IMR-90 (cell line): ENCODE measurements at regions not wholly inside any gene's neighbourhood (a gene's known extent, or its start where the extent isn't known, plus 50 kb on each side); places are given as distances from the start of the nearest gene placed in this dataset.
"Not testable (repeated sequence)": the region's sequence is repeated elsewhere in the genome, so short reads cannot be mapped to it uniquely, and the experiment has no call there.

ENCODE experiments used
- ATAC-seq: fragments of 200-7000 bp; cut with Tn5 transposase; 2 replicates; pipeline ENCODE4 v1.9.1; 2020; ENCODE audit warnings: low read depth, mild to moderate bottlenecking, moderate library complexity
- BruUV-seq: library from RNA; stranded (reverse); fragments of 400-500 nt; replicated peaks from 2 replicates; lab custom pipeline; 2021; lab: Mats Ljungman, UMichigan
- CTCF ChIA-PET: fragments of 300-600 bp; formaldehyde crosslinking; extraction: SDS; loops from one replicate; lab custom pipeline; 2021; ENCODE audit warnings: antibody characterized with exemption; lab: Yijun Ruan, JAX
- POLR2A ChIA-PET: fragments of 300-600 bp; sonication (Branson Sonifier 250); formaldehyde crosslinking; loops from one replicate; lab custom pipeline; 2022; ENCODE audit warnings: antibody characterized with exemption; ENCODE audit not compliant: unreplicated experiment; lab: Charles Lee
- DNase-seq: peaks from one replicate; pipeline ENCODE4 v3.0.0; 2013
- H2AFZ ChIP-seq: replicated peaks from 2 replicates; pipeline ENCODE3; 2013; ENCODE audit warnings: low read length, mild to moderate bottlenecking; ENCODE audit not compliant: poor library complexity
- H2AK5ac ChIP-seq: 2 replicates; pipeline ENCODE4 v1.6.1; 2013; ENCODE audit warnings: low read depth, low read length, inconsistent platforms
- H2AK9ac ChIP-seq: replicated peaks from 2 replicates; pipeline ENCODE3; 2013; ENCODE audit warnings: mild to moderate bottlenecking, low read depth, low read length, moderate library complexity; ENCODE audit not compliant: poor library complexity
- H2BK120ac ChIP-seq: 2 replicates; pipeline ENCODE4 v1.6.1; 2013; ENCODE audit warnings: low read depth, low read length, inconsistent platforms
- H2BK15ac ChIP-seq: 3 replicates; pipeline ENCODE4 v1.6.1; 2013; ENCODE audit warnings: low read depth, low read length, inconsistent platforms
- H2BK20ac ChIP-seq: 2 replicates; pipeline ENCODE4 v1.6.1; 2013; ENCODE audit warnings: low read depth, mild to moderate bottlenecking, inconsistent platforms, low read length, moderate library complexity
- H2BK5ac ChIP-seq: 2 replicates; pipeline ENCODE4 v1.6.1; 2013; ENCODE audit warnings: mild to moderate bottlenecking, low read depth, low read length, inconsistent platforms; ENCODE audit not compliant: poor library complexity, severe bottlenecking
- H3K14ac ChIP-seq: replicated peaks from 2 replicates; pipeline ENCODE4 v1.6.1; 2013; ENCODE audit warnings: low read depth, low read length, inconsistent platforms
- H3K18ac ChIP-seq: 2 replicates; pipeline ENCODE4 v1.6.1; 2013; ENCODE audit warnings: low read depth, low read length, control low read depth
- H3K23ac ChIP-seq: 2 replicates; pipeline ENCODE4 v1.6.1; 2013; ENCODE audit warnings: low read depth, low read length, inconsistent platforms
- H3K27ac ChIP-seq: 2 replicates; pipeline ENCODE4 v1.5.1; 2013; ENCODE audit warnings: mild to moderate bottlenecking, control low read depth, low read length; ENCODE audit not compliant: insufficient read depth
- H3K27me3 ChIP-seq: 2 replicates; pipeline ENCODE4 v1.6.1; 2013; ENCODE audit warnings: low read length; ENCODE audit not compliant: control insufficient read depth, insufficient read depth
- H3K36me3 ChIP-seq: 2 replicates; pipeline ENCODE4 v1.6.1; 2013; ENCODE audit warnings: low read length, mixed read lengths; ENCODE audit not compliant: control insufficient read depth, insufficient read depth
- H3K4ac ChIP-seq: 2 replicates; pipeline ENCODE4 v1.6.1; 2013; ENCODE audit warnings: low read depth, low read length, inconsistent platforms
- H3K4me1 ChIP-seq: 2 replicates; pipeline ENCODE4 v1.6.1; 2013; ENCODE audit warnings: low read length, mixed read lengths; ENCODE audit not compliant: control insufficient read depth, insufficient read depth
- H3K4me2 ChIP-seq: 2 replicates; pipeline ENCODE4 v1.6.1; 2013; ENCODE audit warnings: low read depth, mild to moderate bottlenecking, control low read depth, low read length, moderate library complexity
- H3K4me3 ChIP-seq: 2 replicates; pipeline ENCODE4 v1.5.1; 2013; ENCODE audit warnings: low read depth, mild to moderate bottlenecking, control low read depth, low read length, moderate library complexity; ENCODE audit not compliant: insufficient read depth
- H3K56ac ChIP-seq: 2 replicates; pipeline ENCODE4 v1.6.1; 2013; ENCODE audit warnings: low read length, inconsistent platforms; ENCODE audit not compliant: insufficient read depth; ENCODE audit errors: extremely low read depth
- H3K79me1 ChIP-seq, 2 experiments: 2 replicates each; pipeline ENCODE4 v1.6.1; 2013; ENCODE audit warnings: low read length in 2 of 2, inconsistent platforms in 1 of 2, low read depth in 1 of 2
- H3K9ac ChIP-seq: 2 replicates; pipeline ENCODE4 v1.6.1; 2013; ENCODE audit warnings: low read depth, low read length, control low read depth
- H3K9me1 ChIP-seq: 2 replicates; pipeline ENCODE4 v1.6.1; 2013; ENCODE audit warnings: low read length, inconsistent platforms; ENCODE audit not compliant: insufficient read depth
- H3K9me3 ChIP-seq: 2 replicates; pipeline ENCODE4 v1.6.1; 2013; ENCODE audit warnings: low read length; ENCODE audit not compliant: control insufficient read depth, insufficient read depth
- H4K20me1 ChIP-seq: 2 replicates; pipeline ENCODE4 v1.6.1; 2013; ENCODE audit warnings: low read length, inconsistent platforms; ENCODE audit not compliant: insufficient read depth
- H4K5ac ChIP-seq: 2 replicates; pipeline ENCODE4 v1.6.1; 2013; ENCODE audit warnings: mild to moderate bottlenecking, low read depth, low read length, control low read depth
- H4K8ac ChIP-seq, 2 experiments: 2 replicates each; pipeline ENCODE4 v1.6.1; 2013; ENCODE audit warnings: low read depth in 2 of 2, low read length in 2 of 2, control low read depth in 1 of 2, inconsistent platforms in 1 of 2
- H4K91ac ChIP-seq: 2 replicates; pipeline ENCODE4 v1.6.1; 2013; ENCODE audit warnings: low read depth, low read length, inconsistent platforms; ENCODE audit not compliant: insufficient read depth
- WGBS, 2 experiments: methylation state at CpG; one replicate each; pipeline versions ENCODE4 v1.1.5 to v1.1.7; 2013; ENCODE audit warnings: missing lambda C conversion rate in 2 of 2; ENCODE audit not compliant: insufficient read length in 1 of 2; ENCODE audit errors: extremely low coverage in 2 of 2; 5-methylcytosine and 5-hydroxymethylcytosine counted together
- dilution Hi-C: fragments of 300-500 bp; cut with HindIII; formaldehyde crosslinking; loops from one replicate; pipeline ENCODE4 v1.14.3; 2018; ENCODE audit warnings: low sequenced_read_pairs; ENCODE audit not compliant: unreplicated experiment
- in situ Hi-C: fragments of 300-500 bp; cut with MboI; formaldehyde crosslinking; loops from 3 replicates; pipeline ENCODE4 v1.14.3; 2019; ENCODE audit warnings: low sequenced_read_pairs, inconsistent platforms, mixed read lengths
- intact Hi-C: fragments of 100-400 bp; cut with micrococcal nuclease; formaldehyde crosslinking; loops from 2 replicates; pipeline ENCODE4 v1.10.0; 2022

DNA sequence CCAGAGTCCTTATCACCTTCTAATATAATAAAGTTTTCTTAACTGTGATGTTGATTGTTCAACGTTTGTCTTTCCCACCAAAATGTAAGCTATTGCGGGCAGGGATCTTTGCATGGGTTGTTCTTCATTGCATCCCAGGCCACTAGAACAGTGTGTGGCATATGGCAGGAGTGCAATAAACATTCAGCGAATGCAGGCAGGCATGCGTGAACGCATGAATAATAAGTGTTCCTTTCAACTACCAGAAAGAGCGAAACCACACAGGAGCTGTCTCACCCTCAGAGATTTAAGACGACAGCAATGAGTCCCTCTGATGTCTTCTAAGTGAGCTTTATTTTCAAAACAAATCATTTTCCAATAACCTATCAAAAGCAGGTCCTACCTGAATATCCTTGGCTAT, 2693.1 kb upstream of the TPTE start:
- H3K4me1 ChIP-seq, H3K14ac ChIP-seq, H3K56ac ChIP-seq, H3K4me3 ChIP-seq, H2AK5ac ChIP-seq, H4K8ac ChIP-seq, H3K18ac ChIP-seq, H2BK15ac ChIP-seq, H2BK5ac ChIP-seq, H3K9me1 ChIP-seq, H4K20me1 ChIP-seq, H3K27ac ChIP-seq, ATAC-seq, H2AK9ac ChIP-seq, in situ Hi-C loops, H4K91ac ChIP-seq, H2BK20ac ChIP-seq, H3K79me1 ChIP-seq, DNase-seq, H3K4me2 ChIP-seq, H2BK120ac ChIP-seq, dilution Hi-C loops, H3K9ac ChIP-seq, intact Hi-C loops, H3K36me3 ChIP-seq, H4K5ac ChIP-seq, H3K4ac ChIP-seq, H3K9me3 ChIP-seq, H3K23ac ChIP-seq, BruUV-seq, H3K27me3 ChIP-seq, CTCF ChIA-PET, POLR2A ChIA-PET, H2AFZ ChIP-seq: not testable (repeated sequence)
- WGBS, 2 experiments: no CpG with 5 or more reads among the region's 7 CpGs

- H3K4me1 ChIP-seq, H3K14ac ChIP-seq, H2BK15ac ChIP-seq, H3K9me3 ChIP-seq, H3K9me1 ChIP-seq, in situ Hi-C loops, H3K79me1 ChIP-seq, H2BK5ac ChIP-seq, H3K56ac ChIP-seq, H2AFZ ChIP-seq, BruUV-seq, dilution Hi-C loops, CTCF ChIA-PET, H3K27ac ChIP-seq, H4K8ac ChIP-seq, intact Hi-C loops, DNase-seq, H4K5ac ChIP-seq, H3K27me3 ChIP-seq, H3K9ac ChIP-seq, H3K18ac ChIP-seq, H2AK5ac ChIP-seq, H3K4me2 ChIP-seq, H3K4me3 ChIP-seq, H4K91ac ChIP-seq, POLR2A ChIA-PET, H3K23ac ChIP-seq, H3K36me3 ChIP-seq, H2AK9ac ChIP-seq, H2BK120ac ChIP-seq, H2BK20ac ChIP-seq, H4K20me1 ChIP-seq, H3K4ac ChIP-seq: not testable (repeated sequence)
- peak; percentile 94 for ATAC-seq
- no CpG with 5 or more reads among the region's 37 CpGs for WGBS, 2 experiments
These were observed 2692.0 kb upstream of the TPTE start for GRCh38 chr21:7829411-7829810.
